ENCODE measurements at regions not wholly inside any gene's neighbourhood (a gene's known extent, or its start where the extent isn't known, plus 50 kb on each side); places are given as distances from the start of the nearest gene placed in this dataset.

- no peak for DNase-seq
Observed at GRCh38 chr2:19232312-19232711, 126.1 kb downstream of the OSR1 start.

GRCh38 chr2:19231625-19232024, 126.8 kb downstream of the OSR1 start:
- DNase-seq, result no peak

GRCh38 chr2:19230626-19231025, 127.8 kb downstream of the OSR1 start:
- no peak for DNase-seq

GRCh38 chr2:19228715-19229114, 129.7 kb downstream of the OSR1 start:
- no peak for DNase-seq

- no peak for DNase-seq
Observed at GRCh38 chr2:19228181-19228593, 130.2 kb downstream of the OSR1 start.

GRCh38 chr2:19226871-19227270, 131.6 kb downstream of the OSR1 start:
- DNase-seq, result no peak

- DNase-seq, result no peak
Observed at GRCh38 chr2:19226386-19226785, 132.0 kb downstream of the OSR1 start.

- no peak for DNase-seq
Observed at GRCh38 chr2:19225931-19226330, 132.5 kb downstream of the OSR1 start.

GRCh38 chr2:19225126-19225525, 133.3 kb downstream of the OSR1 start:
- no peak for DNase-seq

GRCh38 chr2:19224486-19224885, 133.9 kb downstream of the OSR1 start:
- no peak for DNase-seq

GRCh38 chr2:19224011-19224410, 134.4 kb downstream of the OSR1 start:
- no peak for DNase-seq

GRCh38 chr2:19219060-19219459, 139.4 kb downstream of the OSR1 start:
- no peak for DNase-seq

GRCh38 chr2:19218166-19218565, 140.3 kb downstream of the OSR1 start:
- no peak for DNase-seq

- no peak for DNase-seq
Observed at GRCh38 chr2:19216676-19217602, 141.5 kb downstream of the OSR1 start.

- DNase-seq, result no peak
Observed at GRCh38 chr2:19216238-19216637, 142.2 kb downstream of the OSR1 start.

GRCh38 chr2:19214682-19215391, 143.6 kb downstream of the OSR1 start:
- no peak for DNase-seq

GRCh38 chr2:19209575-19210341, 148.7 kb downstream of the OSR1 start:
- no peak for DNase-seq

- no peak for DNase-seq
Observed at GRCh38 chr2:19208479-19209199, 149.8 kb downstream of the OSR1 start.

- no peak for DNase-seq
Observed at GRCh38 chr2:19207452-19207851, 151.0 kb downstream of the OSR1 start.

GRCh38 chr2:19205983-19206533, 152.4 kb downstream of the OSR1 start:
- DNase-seq, result no peak

- DNase-seq, result no peak
Observed at GRCh38 chr2:19203866-19204265, 154.6 kb downstream of the OSR1 start.

GRCh38 chr2:19201911-19202462, 156.4 kb downstream of the OSR1 start:
- DNase-seq, result no peak

All from hippocampal formation (tissue), 2 donors.